ENCODE measurements at regions not wholly inside any gene's neighbourhood (a gene's known extent, or its start where the extent isn't known, plus 50 kb on each side); places are given as distances from the start of the nearest gene placed in this dataset.

DNA sequence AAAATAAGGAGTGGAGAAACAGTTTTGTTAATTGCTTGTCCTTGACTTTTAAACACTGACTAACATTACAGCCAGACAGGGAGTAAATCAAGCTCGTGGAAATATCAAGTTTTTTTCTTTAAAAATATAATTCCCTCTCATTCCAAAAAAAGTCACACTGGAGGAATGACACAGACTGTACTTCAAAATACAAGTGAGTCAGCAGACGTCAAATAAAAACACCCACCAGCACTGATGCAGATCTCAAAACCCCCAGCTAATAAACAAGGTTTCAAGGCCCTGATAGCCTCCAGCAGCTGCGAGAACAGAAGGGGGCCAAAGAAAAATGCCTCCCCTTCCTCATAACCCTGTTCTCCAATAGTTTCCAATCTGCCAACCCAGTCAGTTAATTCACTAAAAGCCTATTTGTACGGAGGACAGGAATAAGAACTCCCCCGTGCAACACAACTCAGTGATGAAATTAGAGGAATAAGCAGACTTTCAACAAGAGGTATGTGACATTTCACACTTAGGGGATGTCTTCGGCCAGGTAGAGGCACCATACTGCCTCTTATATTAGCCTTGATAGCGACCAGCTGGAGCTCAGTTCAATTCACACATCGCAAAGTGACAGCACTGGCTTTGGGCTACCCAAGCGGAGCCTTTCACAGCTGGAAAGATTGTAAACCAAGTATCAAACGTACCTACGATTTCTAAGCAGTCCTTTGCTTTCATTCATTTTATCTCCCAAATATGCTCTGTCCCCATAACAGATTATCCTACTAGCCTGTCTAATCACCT is 561.0 kb upstream of the KLF12 start (continued):
- TF ChIP-seq, protein P1, sequence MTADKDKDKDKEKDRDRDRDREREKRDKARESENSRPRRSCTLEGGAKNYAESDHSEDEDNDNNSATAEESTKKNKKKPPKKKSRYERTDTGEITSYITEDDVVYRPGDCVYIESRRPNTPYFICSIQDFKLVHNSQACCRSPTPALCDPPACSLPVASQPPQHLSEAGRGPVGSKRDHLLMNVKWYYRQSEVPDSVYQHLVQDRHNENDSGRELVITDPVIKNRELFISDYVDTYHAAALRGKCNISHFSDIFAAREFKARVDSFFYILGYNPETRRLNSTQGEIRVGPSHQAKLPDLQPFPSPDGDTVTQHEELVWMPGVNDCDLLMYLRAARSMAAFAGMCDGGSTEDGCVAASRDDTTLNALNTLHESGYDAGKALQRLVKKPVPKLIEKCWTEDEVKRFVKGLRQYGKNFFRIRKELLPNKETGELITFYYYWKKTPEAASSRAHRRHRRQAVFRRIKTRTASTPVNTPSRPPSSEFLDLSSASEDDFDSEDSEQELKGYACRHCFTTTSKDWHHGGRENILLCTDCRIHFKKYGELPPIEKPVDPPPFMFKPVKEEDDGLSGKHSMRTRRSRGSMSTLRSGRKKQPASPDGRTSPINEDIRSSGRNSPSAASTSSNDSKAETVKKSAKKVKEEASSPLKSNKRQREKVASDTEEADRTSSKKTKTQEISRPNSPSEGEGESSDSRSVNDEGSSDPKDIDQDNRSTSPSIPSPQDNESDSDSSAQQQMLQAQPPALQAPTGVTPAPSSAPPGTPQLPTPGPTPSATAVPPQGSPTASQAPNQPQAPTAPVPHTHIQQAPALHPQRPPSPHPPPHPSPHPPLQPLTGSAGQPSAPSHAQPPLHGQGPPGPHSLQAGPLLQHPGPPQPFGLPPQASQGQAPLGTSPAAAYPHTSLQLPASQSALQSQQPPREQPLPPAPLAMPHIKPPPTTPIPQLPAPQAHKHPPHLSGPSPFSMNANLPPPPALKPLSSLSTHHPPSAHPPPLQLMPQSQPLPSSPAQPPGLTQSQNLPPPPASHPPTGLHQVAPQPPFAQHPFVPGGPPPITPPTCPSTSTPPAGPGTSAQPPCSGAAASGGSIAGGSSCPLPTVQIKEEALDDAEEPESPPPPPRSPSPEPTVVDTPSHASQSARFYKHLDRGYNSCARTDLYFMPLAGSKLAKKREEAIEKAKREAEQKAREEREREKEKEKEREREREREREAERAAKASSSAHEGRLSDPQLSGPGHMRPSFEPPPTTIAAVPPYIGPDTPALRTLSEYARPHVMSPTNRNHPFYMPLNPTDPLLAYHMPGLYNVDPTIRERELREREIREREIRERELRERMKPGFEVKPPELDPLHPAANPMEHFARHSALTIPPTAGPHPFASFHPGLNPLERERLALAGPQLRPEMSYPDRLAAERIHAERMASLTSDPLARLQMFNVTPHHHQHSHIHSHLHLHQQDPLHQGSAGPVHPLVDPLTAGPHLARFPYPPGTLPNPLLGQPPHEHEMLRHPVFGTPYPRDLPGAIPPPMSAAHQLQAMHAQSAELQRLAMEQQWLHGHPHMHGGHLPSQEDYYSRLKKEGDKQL (CRISPR knock-in tag; IDR thresholded peaks at IDR 0.05; ENCODE audit: low read depth): no peak
- TF ChIP-seq ZNF446 (CRISPR knock-in tag; IDR thresholded peaks at IDR 0.05) (no peak), ISL2 (CRISPR knock-in tag; IDR thresholded peaks at IDR 0.05) (no peak), POLR2AphosphoS5 (IDR thresholded peaks at IDR 0.05; ENCODE audit: low read depth, low read length) (no peak), ARNTL (CRISPR knock-in tag; IDR thresholded peaks at IDR 0.05) (no peak), HNF4G (IDR thresholded peaks at IDR 0.05; ENCODE audit: borderline replicate concordance, low read depth, low read length) (no peak), HNF4G (CRISPR knock-in tag; IDR thresholded peaks at IDR 0.05; ENCODE audit: borderline replicate concordance, low read depth) (no peak)
- TF ChIP-seq, protein P2, sequence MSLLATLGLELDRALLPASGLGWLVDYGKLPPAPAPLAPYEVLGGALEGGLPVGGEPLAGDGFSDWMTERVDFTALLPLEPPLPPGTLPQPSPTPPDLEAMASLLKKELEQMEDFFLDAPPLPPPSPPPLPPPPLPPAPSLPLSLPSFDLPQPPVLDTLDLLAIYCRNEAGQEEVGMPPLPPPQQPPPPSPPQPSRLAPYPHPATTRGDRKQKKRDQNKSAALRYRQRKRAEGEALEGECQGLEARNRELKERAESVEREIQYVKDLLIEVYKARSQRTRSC (CRISPR knock-in tag; IDR thresholded peaks at IDR 0.05; ENCODE audit: low read depth): no peak
